ENCODE measurements at regions not wholly inside any gene's neighbourhood (a gene's known extent, or its start where the extent isn't known, plus 50 kb on each side); places are given as distances from the start of the nearest gene placed in this dataset.
"Not testable (repeated sequence)": the region's sequence is repeated elsewhere in the genome, so short reads cannot be mapped to it uniquely, and the experiment has no call there.

GRCh38 chr2:40666398-40666797 is 214.5 kb upstream of the SLC8A1 start:
- no peak for DNase-seq (ENCODE audit: low spot score)
- no peak for TF ChIP-seq CTCF (IDR thresholded peaks at IDR 0.05; ENCODE audit: extremely low read depth, missing control alignments)

- TF ChIP-seq CTCF (IDR thresholded peaks at IDR 0.05; ENCODE audit: extremely low read depth, missing control alignments): no peak
- no peak for DNase-seq (ENCODE audit: low spot score)
Measured at GRCh38 chr2:40668425-40668824, 216.5 kb upstream of the SLC8A1 start.

- not testable (repeated sequence) for DNase-seq (ENCODE audit: low spot score)
Measured at GRCh38 chr2:40676134-40676790, 224.4 kb upstream of the SLC8A1 start.

GRCh38 chr2:40680547-40680946 is 228.7 kb upstream of the SLC8A1 start:
- no peak for TF ChIP-seq CTCF (IDR thresholded peaks at IDR 0.05; ENCODE audit: extremely low read depth, missing control alignments)
- DNase-seq (ENCODE audit: low spot score): peak; percentile 6

GRCh38 chr2:40690036-40690435 is 238.1 kb upstream of the SLC8A1 start:
- TF ChIP-seq CTCF (IDR thresholded peaks at IDR 0.05; ENCODE audit: extremely low read depth, missing control alignments): no peak

GRCh38 chr2:40690525-40690924 is 238.6 kb upstream of the SLC8A1 start:
- no peak for DNase-seq (ENCODE audit: low spot score)
- TF ChIP-seq CTCF (IDR thresholded peaks at IDR 0.05; ENCODE audit: extremely low read depth, missing control alignments): no peak

More at GRCh38 chr2:40690036-40690435, 238.1 kb upstream of the SLC8A1 start:
- DNase-seq (ENCODE audit: low spot score): no peak

- DNase-seq (ENCODE audit: low spot score): no peak
- TF ChIP-seq CTCF (IDR thresholded peaks at IDR 0.05; ENCODE audit: extremely low read depth, missing control alignments): no peak
Measured at GRCh38 chr2:40700231-40700954, 248.5 kb upstream of the SLC8A1 start.

- DNase-seq (ENCODE audit: low spot score): not testable (repeated sequence)
Measured at GRCh38 chr2:40712197-40712894, 260.5 kb upstream of the SLC8A1 start.

Measured in GM20000 (cell line).